ENCODE measurements at regions not wholly inside any gene's neighbourhood (a gene's known extent, or its start where the extent isn't known, plus 50 kb on each side); places are given as distances from the start of the nearest gene placed in this dataset.

- TF ChIP-seq CTCF (IDR thresholded peaks at IDR 0.05; ENCODE audit: low read length) (no peak), EZH2 (optimal IDR thresholded peaks at IDR 0.05; ENCODE audit: low read depth, low read length) (no peak), EZH2phosphoT487 (IDR thresholded peaks at IDR 0.05; ENCODE audit: low read length) (no peak)
Measured at GRCh38 chr3:118227191-118227590, 807.5 kb downstream of the IGSF11 start.

Measured in MM.1S (cell line).